BJ (cell line): ENCODE measurements at regions not wholly inside any gene's neighbourhood (a gene's known extent, or its start where the extent isn't known, plus 50 kb on each side); places are given as distances from the start of the nearest gene placed in this dataset.

Experiments used
- CTCF ChIA-PET: fragments of 350-600 bp; formaldehyde crosslinking; extraction: SDS; loops from one replicate; lab custom pipeline; 2021; ENCODE audit warnings: antibody characterized with exemption, inconsistent platforms; lab: Yijun Ruan, JAX
- POLR2A ChIA-PET: fragments of 300-600 bp; sonication (Branson Sonifier 250); formaldehyde crosslinking; extraction: SDS; loops from one replicate; lab custom pipeline; 2021; ENCODE audit warnings: antibody characterized with exemption; lab: Charles Lee
- DNase-seq: peaks from one replicate; pipeline ENCODE4 v3.0.0-alpha.2; 2011; ENCODE audit warnings: low read depth
- H3K27me3 ChIP-seq: 2 replicates; pipeline ENCODE4 v1.6.0; 2011; ENCODE audit warnings: low read length; ENCODE audit not compliant: control insufficient read depth, insufficient read depth
- H3K36me3 ChIP-seq: 2 replicates; pipeline ENCODE4 v1.5.1; 2011; ENCODE audit warnings: low read length; ENCODE audit not compliant: control insufficient read depth, insufficient read depth
- H3K4me3 ChIP-seq: 2 replicates; pipeline ENCODE4 v1.5.1; 2011; ENCODE audit warnings: low read depth, mild to moderate bottlenecking, control low read depth, low read length
- CTCF ChIP-seq: IDR thresholded peaks from 2 replicates; pipeline ENCODE4 v1.5.1; 2011; ENCODE audit warnings: low read depth, mild to moderate bottlenecking, control low read depth, inconsistent platforms, low read length, moderate library complexity; ENCODE audit not compliant: insufficient read depth

- CTCF ChIA-PET: no interaction called here
- Histone ChIP-seq H3K27me3 (no peaks in the 10 kb centered on the region), H3K4me3 (no peak overlapping the region), H3K36me3 (no peaks in the 10 kb centered on the region)
- POLR2A ChIA-PET: no interaction called here
- TF ChIP-seq CTCF: no peak
- DNase-seq: no peak
Measured at GRCh38 chr13:89474432-89474831, 1803.3 kb downstream of the SLITRK5 start.

- TF ChIP-seq CTCF: no peak
- Histone ChIP-seq H3K36me3 (no peaks in the 10 kb centered on the region), H3K27me3 (no peaks in the 10 kb centered on the region), H3K4me3 (no peak overlapping the region)
- ChIA-PET CTCF (interaction anchor here (0.6 kb wide), 1 partner anchor 84 kb away, joined by 3 read pairs; no protein-coding TSS in a partner anchor), POLR2A (no interaction called here)
- DNase-seq: no peak
Measured at GRCh38 chr13:89486065-89486464, 1814.9 kb downstream of the SLITRK5 start.

DNA sequence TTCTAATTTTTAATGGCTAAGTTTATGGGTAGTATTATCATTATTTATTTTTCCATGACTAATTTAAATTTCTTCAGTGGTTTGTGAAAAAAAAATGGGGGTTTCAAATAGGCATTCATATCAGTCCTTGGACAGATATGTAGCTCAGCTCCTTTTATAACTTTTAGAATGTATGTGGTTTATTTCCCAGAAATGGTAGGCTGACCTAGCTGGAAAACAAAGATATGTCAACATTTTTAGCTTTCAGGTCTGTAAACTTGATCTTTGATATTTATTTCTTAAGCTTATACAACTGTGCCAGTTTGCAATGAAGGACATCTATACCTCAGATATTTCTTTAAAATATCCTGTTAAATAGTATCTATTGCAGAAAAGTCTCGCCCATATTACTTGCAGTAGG, 1815.5 kb downstream of the SLITRK5 start:
- no peak for DNase-seq
- H3K36me3 ChIP-seq: no peaks in the 10 kb centered on the region
- H3K27me3 ChIP-seq: no peaks in the 10 kb centered on the region
- H3K4me3 ChIP-seq: no peak overlapping the region
- TF ChIP-seq CTCF: no peak
- ChIA-PET CTCF (no interaction called here), POLR2A (no interaction called here)

DNA sequence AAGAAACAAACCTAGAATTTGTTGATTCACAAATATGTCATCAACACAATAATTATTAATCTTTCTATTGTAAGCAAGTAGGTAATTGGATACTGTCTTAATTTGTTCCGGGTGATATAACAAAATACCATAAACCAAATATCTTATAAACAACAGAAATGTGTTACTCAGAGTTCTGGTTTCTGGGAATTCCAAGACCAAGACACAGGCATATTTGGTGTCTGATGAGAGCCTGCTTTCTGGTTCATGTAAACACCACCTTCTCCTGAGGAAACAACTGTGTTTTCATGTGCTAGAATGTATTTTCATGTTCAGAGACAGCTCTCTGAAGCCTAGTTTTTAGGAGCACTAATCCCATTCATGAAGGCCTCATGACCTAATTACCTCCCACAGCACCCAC, 1819.5 kb downstream of the SLITRK5 start:
- ChIA-PET CTCF (no interaction called here), POLR2A (no interaction called here)
- TF ChIP-seq CTCF: no peak
- H3K36me3 ChIP-seq: no peaks in the 10 kb centered on the region
- H3K27me3 ChIP-seq: no peaks in the 10 kb centered on the region
- H3K4me3 ChIP-seq: no peak overlapping the region
- no peak for DNase-seq

- no peaks in the 10 kb centered on the region for H3K27me3 ChIP-seq
- ChIA-PET POLR2A (no interaction called here), CTCF (no interaction called here)
- no peak overlapping the region for H3K4me3 ChIP-seq
- H3K36me3 ChIP-seq: no peaks in the 10 kb centered on the region
- TF ChIP-seq CTCF: no peak
- DNase-seq: no peak
Measured at GRCh38 chr13:89496478-89496877, 1825.3 kb downstream of the SLITRK5 start.
